Type B pancreatic cell (in vitro differentiated cells): ENCODE measurements at regions not wholly inside any gene's neighbourhood (a gene's known extent, or its start where the extent isn't known, plus 50 kb on each side); places are given as distances from the start of the nearest gene placed in this dataset.

Source experiments
- DNase-seq: peaks from one replicate; pipeline ENCODE4 v3.0.0; 2021; ENCODE audit warnings: mixed read lengths; ENCODE audit not compliant: unreplicated experiment; ENCODE audit errors: extremely low spot score
- H3K27ac Mint-ChIP-seq: 2 replicates; pipeline ENCODE4 v1.8.0; 2021; ENCODE audit warnings: mild to moderate bottlenecking, mixed read lengths
- H3K27me3 Mint-ChIP-seq: 2 replicates; pipeline ENCODE4 v1.8.0; 2021; ENCODE audit warnings: mixed read lengths
- H3K36me3 Mint-ChIP-seq: 2 replicates; pipeline ENCODE4 v1.8.0; 2021; ENCODE audit warnings: mixed read lengths
- H3K4me1 Mint-ChIP-seq: one replicate; pipeline ENCODE4 v1.8.0; 2021; ENCODE audit warnings: mixed read lengths; ENCODE audit not compliant: unreplicated experiment
- H3K4me3 Mint-ChIP-seq: 2 replicates; pipeline ENCODE4 v1.8.0; 2021; ENCODE audit warnings: mild to moderate bottlenecking, mixed read lengths
- H3K9me3 Mint-ChIP-seq: 2 replicates; pipeline ENCODE4 v1.8.0; 2021; ENCODE audit warnings: mixed read lengths
- CTCF ChIP-seq: fragments of 200-600 bp; sonication (generic); conservative IDR thresholded peaks from 2 replicates; pipeline ENCODE4 v1.5.0; 2021; ENCODE audit warnings: antibody characterized with exemption, mild to moderate bottlenecking

- TF ChIP-seq CTCF: no peak
- peaks cover 4% of the 10 kb centered on the region for H3K4me1 Mint-ChIP-seq
- no peak overlapping the region for H3K27ac Mint-ChIP-seq
- H3K4me3 Mint-ChIP-seq: no peak overlapping the region
- H3K9me3 Mint-ChIP-seq: peaks cover 10% of the 10 kb centered on the region
- DNase-seq: no peak
- H3K36me3 Mint-ChIP-seq: peaks cover 5% of the 10 kb centered on the region
- H3K27me3 Mint-ChIP-seq: peaks cover 4% of the 10 kb centered on the region
Observed at GRCh38 chr6:44778513-44778912, 391.0 kb downstream of the CDC5L start.
